ENCODE measurements at regions not wholly inside any gene's neighbourhood (a gene's known extent, or its start where the extent isn't known, plus 50 kb on each side); places are given as distances from the start of the nearest gene placed in this dataset.

GRCh38 chr2:239903803-239904202, 121.3 kb downstream of the NDUFA10 start:
- Histone ChIP-seq H3K4me1 (peaks cover 7% of the 10 kb centered on the region), H2AFZ (replicated peaks) (no peak overlapping the region), H3K4me3 (no peak overlapping the region), H3K36me3 (no peaks in the 10 kb centered on the region), H3K4me2 (no peak overlapping the region), H4K20me1 (ENCODE audit: low read depth) (no peaks in the 10 kb centered on the region), H3K79me2 (ENCODE audit: low read depth) (no peaks in the 10 kb centered on the region), H3K9me3 (ENCODE audit: low read depth) (no peaks in the 10 kb centered on the region), H3K27me3 (no peaks in the 10 kb centered on the region), H3F3A (ENCODE audit: low read depth) (no peaks in the 10 kb centered on the region), H3K9ac (no peak overlapping the region), H3K27ac (no peak overlapping the region)
- DNase-seq (ENCODE audit: low spot score): no peak
- no peaks in the 10 kb centered on the region for H3K4me1 Mint-ChIP-seq
- H3K27ac Mint-ChIP-seq: no peak overlapping the region
- H3K9me3 Mint-ChIP-seq: peaks cover 6% of the 10 kb centered on the region
- TF ChIP-seq, protein P1, sequence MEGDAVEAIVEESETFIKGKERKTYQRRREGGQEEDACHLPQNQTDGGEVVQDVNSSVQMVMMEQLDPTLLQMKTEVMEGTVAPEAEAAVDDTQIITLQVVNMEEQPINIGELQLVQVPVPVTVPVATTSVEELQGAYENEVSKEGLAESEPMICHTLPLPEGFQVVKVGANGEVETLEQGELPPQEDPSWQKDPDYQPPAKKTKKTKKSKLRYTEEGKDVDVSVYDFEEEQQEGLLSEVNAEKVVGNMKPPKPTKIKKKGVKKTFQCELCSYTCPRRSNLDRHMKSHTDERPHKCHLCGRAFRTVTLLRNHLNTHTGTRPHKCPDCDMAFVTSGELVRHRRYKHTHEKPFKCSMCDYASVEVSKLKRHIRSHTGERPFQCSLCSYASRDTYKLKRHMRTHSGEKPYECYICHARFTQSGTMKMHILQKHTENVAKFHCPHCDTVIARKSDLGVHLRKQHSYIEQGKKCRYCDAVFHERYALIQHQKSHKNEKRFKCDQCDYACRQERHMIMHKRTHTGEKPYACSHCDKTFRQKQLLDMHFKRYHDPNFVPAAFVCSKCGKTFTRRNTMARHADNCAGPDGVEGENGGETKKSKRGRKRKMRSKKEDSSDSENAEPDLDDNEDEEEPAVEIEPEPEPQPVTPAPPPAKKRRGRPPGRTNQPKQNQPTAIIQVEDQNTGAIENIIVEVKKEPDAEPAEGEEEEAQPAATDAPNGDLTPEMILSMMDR (IDR thresholded peaks at IDR 0.05): no peak
- TF ChIP-seq EZH2 (IDR thresholded peaks at IDR 0.05): no peak
- TF ChIP-seq EZH2phosphoT487 (IDR thresholded peaks at IDR 0.05): no peak
- H3K27me3 Mint-ChIP-seq (ENCODE audit: insufficient read depth, low read depth): no peaks in the 10 kb centered on the region
- H3K36me3 Mint-ChIP-seq: no peaks in the 10 kb centered on the region
- no peak overlapping the region for H3K4me3 Mint-ChIP-seq

- H3K36me3 ChIP-seq: no peaks in the 10 kb centered on the region
- H3F3A ChIP-seq (ENCODE audit: low read depth): no peaks in the 10 kb centered on the region
- no peaks in the 10 kb centered on the region for H3K79me2 ChIP-seq (ENCODE audit: low read depth)
- Mint-ChIP-seq H3K27ac (no peak overlapping the region), H3K4me1 (no peaks in the 10 kb centered on the region), H3K36me3 (no peaks in the 10 kb centered on the region), H3K4me3 (no peak overlapping the region), H3K9me3 (peaks cover 6% of the 10 kb centered on the region), H3K27me3 (ENCODE audit: insufficient read depth, low read depth) (no peaks in the 10 kb centered on the region)
- TF ChIP-seq, protein P1 (IDR thresholded peaks at IDR 0.05): no peak
- no peak for TF ChIP-seq EZH2 (IDR thresholded peaks at IDR 0.05)
- peak overlapping the region; percentile 57 for H2AFZ ChIP-seq (replicated peaks)
- H3K27ac ChIP-seq: no peak overlapping the region
- H3K27me3 ChIP-seq: no peaks in the 10 kb centered on the region
- peaks cover 7% of the 10 kb centered on the region for H3K4me1 ChIP-seq
- H3K4me2 ChIP-seq: no peak overlapping the region
- no peaks in the 10 kb centered on the region for H3K9me3 ChIP-seq (ENCODE audit: low read depth)
- H4K20me1 ChIP-seq (ENCODE audit: low read depth): no peaks in the 10 kb centered on the region
- no peak overlapping the region for H3K9ac ChIP-seq
- no peak for DNase-seq (ENCODE audit: low spot score)
- H3K4me3 ChIP-seq: no peak overlapping the region
Measured at GRCh38 chr2:239903210-239903609, 121.9 kb downstream of the NDUFA10 start.

- H3K27ac Mint-ChIP-seq: no peak overlapping the region
- Histone ChIP-seq H3K27ac (no peak overlapping the region), H3K4me2 (no peak overlapping the region), H4K20me1 (ENCODE audit: low read depth) (no peaks in the 10 kb centered on the region), H3F3A (ENCODE audit: low read depth) (no peaks in the 10 kb centered on the region), H3K4me3 (no peak overlapping the region), H3K9ac (no peak overlapping the region), H3K27me3 (no peaks in the 10 kb centered on the region), H2AFZ (replicated peaks) (peak overlapping the region; percentile 57), H3K4me1 (peaks cover 7% of the 10 kb centered on the region), H3K36me3 (no peaks in the 10 kb centered on the region), H3K9me3 (ENCODE audit: low read depth) (no peaks in the 10 kb centered on the region), H3K79me2 (ENCODE audit: low read depth) (no peaks in the 10 kb centered on the region)
- DNase-seq (ENCODE audit: low spot score): no peak
- H3K36me3 Mint-ChIP-seq: no peaks in the 10 kb centered on the region
- H3K27me3 Mint-ChIP-seq (ENCODE audit: insufficient read depth, low read depth): no peaks in the 10 kb centered on the region
- no peak overlapping the region for H3K4me3 Mint-ChIP-seq
- TF ChIP-seq EZH2phosphoT487 (IDR thresholded peaks at IDR 0.05) (no peak), EZH2 (IDR thresholded peaks at IDR 0.05) (no peak)
- TF ChIP-seq, protein P1 (IDR thresholded peaks at IDR 0.05): no peak
- H3K4me1 Mint-ChIP-seq: no peaks in the 10 kb centered on the region
- peaks cover 6% of the 10 kb centered on the region for H3K9me3 Mint-ChIP-seq
Measured at GRCh38 chr2:239902749-239903201, 122.4 kb downstream of the NDUFA10 start.

All from neural progenitor cell (in vitro differentiated cells).